H9 (cell line): ENCODE measurements at regions not wholly inside any gene's neighbourhood (a gene's known extent, or its start where the extent isn't known, plus 50 kb on each side); places are given as distances from the start of the nearest gene placed in this dataset.

Source experiments
- DNase-seq: peaks from one replicate; pipeline ENCODE4 v3.0.0-alpha.2; 2017
- H2AFZ ChIP-seq: one replicate; pipeline ENCODE4 v1.6.1; 2013; ENCODE audit warnings: mild to moderate bottlenecking, low read length, control low read depth, moderate library complexity
- H2AK5ac ChIP-seq: 2 replicates; pipeline ENCODE4 v1.6.1; 2013; ENCODE audit warnings: low read length, control low read depth, mixed read lengths; ENCODE audit not compliant: insufficient read length
- H2BK120ac ChIP-seq: one replicate; pipeline ENCODE4 v1.6.1; 2013; ENCODE audit warnings: low read depth, mild to moderate bottlenecking, low read length, control low read depth, inconsistent platforms; ENCODE audit not compliant: poor library complexity, severe bottlenecking
- H2BK12ac ChIP-seq: 2 replicates; pipeline ENCODE4 v1.6.1; 2013; ENCODE audit warnings: low read length, control low read depth, mixed read lengths, low read depth; ENCODE audit not compliant: insufficient read length
- H2BK15ac ChIP-seq: 2 replicates; pipeline ENCODE4 v1.6.1; 2013; ENCODE audit warnings: low read depth, low read length, control low read depth
- H2BK20ac ChIP-seq: one replicate; pipeline ENCODE4 v1.6.1; 2013; ENCODE audit warnings: low read depth, mild to moderate bottlenecking, low read length, control low read depth, inconsistent platforms; ENCODE audit not compliant: poor library complexity, severe bottlenecking
- H2BK5ac ChIP-seq: 2 replicates; pipeline ENCODE4 v1.6.1; 2013; ENCODE audit warnings: low read length, control low read depth, mixed read lengths; ENCODE audit not compliant: insufficient read length
- H3K14ac ChIP-seq: 2 replicates; pipeline ENCODE4 v1.6.1; 2013; ENCODE audit warnings: low read length, control low read depth; ENCODE audit not compliant: insufficient read depth
- H3K18ac ChIP-seq: 2 replicates; pipeline ENCODE4 v1.6.1; 2013; ENCODE audit warnings: low read depth, mild to moderate bottlenecking, mixed read lengths, low read length, control low read depth; ENCODE audit not compliant: insufficient read length
- H3K23ac ChIP-seq: 2 replicates; pipeline ENCODE4 v1.6.1; 2013; ENCODE audit warnings: low read length, control low read depth, mixed read lengths, low read depth; ENCODE audit not compliant: insufficient read length
- H3K23me2 ChIP-seq: 2 replicates; pipeline ENCODE4 v1.6.1; 2013; ENCODE audit warnings: low read depth, mild to moderate bottlenecking, mixed read lengths, low read length, control low read depth; ENCODE audit not compliant: insufficient read length, poor library complexity, severe bottlenecking
- H3K27ac ChIP-seq: 2 replicates; pipeline ENCODE4 v1.5.1; 2013; ENCODE audit warnings: low read length, control low read depth, mixed read lengths, low read depth; ENCODE audit not compliant: insufficient read length
- H3K27me3 ChIP-seq: 2 replicates; pipeline ENCODE4 v1.6.1; 2013; ENCODE audit warnings: low read length, control low read depth, inconsistent platforms; ENCODE audit not compliant: insufficient read depth
- H3K4ac ChIP-seq: 2 replicates; pipeline ENCODE4 v1.6.1; 2013; ENCODE audit warnings: low read depth, mild to moderate bottlenecking, control low read depth, inconsistent platforms, low read length, moderate library complexity
- H3K4me1 ChIP-seq: 2 replicates; pipeline ENCODE4 v1.6.1; 2013; ENCODE audit warnings: low read length, control low read depth, inconsistent platforms; ENCODE audit not compliant: insufficient read depth
- H3K4me2 ChIP-seq: 2 replicates; pipeline ENCODE4 v1.6.1; 2013; ENCODE audit warnings: low read length, control low read depth, mixed read lengths; ENCODE audit not compliant: insufficient read length, insufficient read depth
- H3K56ac ChIP-seq: 2 replicates; pipeline ENCODE4 v1.6.1; 2013; ENCODE audit warnings: low read depth, mild to moderate bottlenecking, mixed read lengths, low read length, control low read depth; ENCODE audit not compliant: insufficient read length
- H3K79me1 ChIP-seq: 2 replicates; pipeline ENCODE4 v1.6.1; 2013; ENCODE audit warnings: low read depth, mild to moderate bottlenecking, moderate library complexity, low read length, control low read depth, inconsistent platforms; ENCODE audit not compliant: insufficient read depth, poor library complexity, severe bottlenecking
- H3K79me2 ChIP-seq: 2 replicates; pipeline ENCODE4 v1.6.1; 2013; ENCODE audit warnings: low read length, control low read depth, inconsistent platforms; ENCODE audit not compliant: insufficient read depth
- H3K9ac ChIP-seq: 2 replicates; pipeline ENCODE4 v1.6.1; 2013; ENCODE audit warnings: low read length, control low read depth, mixed read lengths; ENCODE audit not compliant: insufficient read length; ENCODE audit errors: extremely low read depth
- H3K9me3 ChIP-seq: one replicate; pipeline ENCODE4 v1.6.1; 2013; ENCODE audit warnings: low read depth, low read length, inconsistent platforms; ENCODE audit not compliant: control insufficient read depth
- H3T11ph ChIP-seq: one replicate; pipeline ENCODE4 v1.6.1; 2013; ENCODE audit warnings: mild to moderate bottlenecking, low read length, control low read depth, inconsistent platforms
- H4K20me1 ChIP-seq: one replicate; pipeline ENCODE4 v1.6.1; 2013; ENCODE audit not compliant: control insufficient read depth, insufficient read length, insufficient read depth
- H4K5ac ChIP-seq: 2 replicates; pipeline ENCODE4 v1.6.1; 2013; ENCODE audit warnings: low read depth, mild to moderate bottlenecking, mixed read lengths, low read length, control low read depth; ENCODE audit not compliant: insufficient read length
- H4K8ac ChIP-seq: replicated peaks from 2 replicates; pipeline ENCODE4 v1.6.1; 2013; ENCODE audit warnings: low read length, control low read depth, mixed read lengths, low read depth; ENCODE audit not compliant: insufficient read length
- H4K91ac ChIP-seq: 2 replicates; pipeline ENCODE4 v1.6.1; 2013; ENCODE audit warnings: low read depth, mild to moderate bottlenecking, moderate library complexity, mixed read lengths, low read length, control low read depth; ENCODE audit not compliant: insufficient read length
- H3K27ac Mint-ChIP-seq, 3 experiments: 2 replicates in 2 of 3; 3 replicates in 1 of 3; pipeline ENCODE4 v1.8.0; 2020 to 2021; ENCODE audit warnings: mixed read lengths in 3 of 3, mild to moderate bottlenecking in 1 of 3, moderate library complexity in 1 of 3
- H3K27me3 Mint-ChIP-seq: 2 replicates; pipeline ENCODE4 v1.8.0; 2021; ENCODE audit warnings: low read depth, mild to moderate bottlenecking, moderate library complexity, mixed read lengths
- H3K36me3 Mint-ChIP-seq, 3 experiments: 2 replicates in 2 of 3; 3 replicates in 1 of 3; pipeline ENCODE4 v1.8.0; 2020 to 2021; ENCODE audit warnings: low read depth in 3 of 3, mixed read lengths in 3 of 3; ENCODE audit not compliant: insufficient read depth in 1 of 3
- H3K4me1 Mint-ChIP-seq, 2 experiments: 2 replicates each; pipeline ENCODE4 v1.8.0; 2020; ENCODE audit warnings: mixed read lengths in 2 of 2
- H3K4me3 Mint-ChIP-seq, 2 experiments: 2 replicates in 1 of 2; 3 replicates in 1 of 2; pipeline ENCODE4 v1.8.0; 2020 to 2021; ENCODE audit warnings: mild to moderate bottlenecking in 2 of 2, mixed read lengths in 2 of 2, moderate library complexity in 1 of 2
- H3K9me3 Mint-ChIP-seq, 2 experiments: 2 replicates in 1 of 2; 3 replicates in 1 of 2; pipeline ENCODE4 v1.8.0; 2020; ENCODE audit warnings: mild to moderate bottlenecking in 2 of 2, mixed read lengths in 2 of 2, moderate library complexity in 1 of 2
- WGBS: extraction: QIAGEN DNeasy Blood & Tissue Kit; methylation state at CpG from one replicate; pipeline ENCODE4 v1.1.7; 2013; ENCODE audit warnings: missing lambda C conversion rate, low lambda C conversion rate, mixed read lengths; ENCODE audit not compliant: insufficient read length; ENCODE audit errors: extremely low coverage; 5-methylcytosine and 5-hydroxymethylcytosine counted together
- TF ChIP-seq, protein P1 (sequence below): fragments of 200-600 bp; sonication (generic); conservative IDR thresholded peaks from 3 replicates; pipeline ENCODE4 v1.8.0; 2021; ENCODE audit warnings: antibody characterized with exemption, mild to moderate bottlenecking

DNA sequence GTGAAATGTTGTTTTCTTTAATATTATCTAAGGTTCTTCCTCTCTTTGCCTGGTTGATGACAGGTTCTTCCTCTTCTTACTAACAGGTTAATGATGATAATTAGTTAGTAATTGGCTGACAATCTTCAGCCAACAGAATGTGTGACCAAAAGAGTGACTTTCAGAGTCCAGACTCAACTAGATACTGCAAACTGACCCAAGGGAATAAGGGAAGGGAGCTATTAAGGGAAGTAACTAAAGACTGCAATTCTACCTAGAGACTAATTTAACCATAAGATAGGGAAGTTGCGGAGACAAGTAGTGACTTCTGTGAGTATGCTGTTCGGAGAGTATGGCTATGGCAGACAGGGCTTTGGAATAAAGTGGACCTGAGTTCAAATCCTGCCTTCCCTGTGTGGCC, 127.3 kb upstream of the TACR1 start:
- H3K79me2 ChIP-seq = no peaks in the 10 kb centered on the region
- Mint-ChIP-seq H3K27ac (no peak overlapping the region), H3K9me3 (peaks cover 0 to 3% of the 10 kb centered on the region in 2 experiments; a peak in 2 of 5 replicates), H3K36me3 (no peaks in the 10 kb centered on the region; a peak in 1 of 7 replicates), H3K27me3 (peaks cover 2% of the 10 kb centered on the region; the same call in 1 of the 2 replicates), H3K4me3 (no peak overlapping the region), H3K4me1 (peaks cover 18 to 21% of the 10 kb centered on the region in 2 experiments)
- H2BK12ac ChIP-seq = no peak overlapping the region
- no peak overlapping the region for H3K4ac ChIP-seq
- no peak overlapping the region for H3K14ac ChIP-seq
- no peak overlapping the region for H4K5ac ChIP-seq
- no peak overlapping the region for H3K27ac ChIP-seq
- no peak overlapping the region for H3K9ac ChIP-seq
- no peak overlapping the region for H3T11ph ChIP-seq
- no peak overlapping the region for H3K56ac ChIP-seq
- H4K8ac ChIP-seq = no peak overlapping the region
- no peak overlapping the region for H3K23ac ChIP-seq
- no peak overlapping the region for H3K4me2 ChIP-seq
- no peaks in the 10 kb centered on the region; the same call in 1 of the 2 replicates for H3K4me1 ChIP-seq
- no peak overlapping the region for H4K91ac ChIP-seq
- H2BK120ac ChIP-seq = no peak overlapping the region
- no peak overlapping the region for H2AFZ ChIP-seq
- H3K23me2 ChIP-seq = no peaks in the 10 kb centered on the region
- H2BK5ac ChIP-seq = no peak overlapping the region
- H2BK20ac ChIP-seq = no peak overlapping the region
- H3K79me1 ChIP-seq = no peaks in the 10 kb centered on the region
- H4K20me1 ChIP-seq = no peaks in the 10 kb centered on the region
- TF ChIP-seq, protein P1, sequence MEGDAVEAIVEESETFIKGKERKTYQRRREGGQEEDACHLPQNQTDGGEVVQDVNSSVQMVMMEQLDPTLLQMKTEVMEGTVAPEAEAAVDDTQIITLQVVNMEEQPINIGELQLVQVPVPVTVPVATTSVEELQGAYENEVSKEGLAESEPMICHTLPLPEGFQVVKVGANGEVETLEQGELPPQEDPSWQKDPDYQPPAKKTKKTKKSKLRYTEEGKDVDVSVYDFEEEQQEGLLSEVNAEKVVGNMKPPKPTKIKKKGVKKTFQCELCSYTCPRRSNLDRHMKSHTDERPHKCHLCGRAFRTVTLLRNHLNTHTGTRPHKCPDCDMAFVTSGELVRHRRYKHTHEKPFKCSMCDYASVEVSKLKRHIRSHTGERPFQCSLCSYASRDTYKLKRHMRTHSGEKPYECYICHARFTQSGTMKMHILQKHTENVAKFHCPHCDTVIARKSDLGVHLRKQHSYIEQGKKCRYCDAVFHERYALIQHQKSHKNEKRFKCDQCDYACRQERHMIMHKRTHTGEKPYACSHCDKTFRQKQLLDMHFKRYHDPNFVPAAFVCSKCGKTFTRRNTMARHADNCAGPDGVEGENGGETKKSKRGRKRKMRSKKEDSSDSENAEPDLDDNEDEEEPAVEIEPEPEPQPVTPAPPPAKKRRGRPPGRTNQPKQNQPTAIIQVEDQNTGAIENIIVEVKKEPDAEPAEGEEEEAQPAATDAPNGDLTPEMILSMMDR = no peak
- no peak overlapping the region for H3K18ac ChIP-seq
- H2AK5ac ChIP-seq = no peak overlapping the region
- H2BK15ac ChIP-seq = no peak overlapping the region
- DNase-seq = no peak
- no peaks in the 10 kb centered on the region for H3K9me3 ChIP-seq
- no CpG with 5 or more reads among the region's 2 CpGs for WGBS
- no peaks in the 10 kb centered on the region for H3K27me3 ChIP-seq
